NCI-H2029 treated with DMSO at 0.1 percent for 48 hours (cell line): ENCODE measurements at regions not wholly inside any gene's neighbourhood (a gene's known extent, or its start where the extent isn't known, plus 50 kb on each side); places are given as distances from the start of the nearest gene placed in this dataset.

Experiments
- DNase-seq: peaks from one replicate; lab custom pipeline; 2025; lab: John Stamatoyannopoulos, UW

GRCh38 chr1:232278925-232279324 lies 351.0 kb downstream of the SIPA1L2 start:
- DNase-seq = no peak

- no peak for DNase-seq
Measured at GRCh38 chr1:232276651-232277050, 353.3 kb downstream of the SIPA1L2 start.

- DNase-seq = no peak
Measured at GRCh38 chr1:232274999-232275710, 354.8 kb downstream of the SIPA1L2 start.

- no peak for DNase-seq
Measured at GRCh38 chr1:232274236-232274855, 355.6 kb downstream of the SIPA1L2 start.

GRCh38 chr1:232273011-232273410 lies 356.9 kb downstream of the SIPA1L2 start:
- DNase-seq = no peak

GRCh38 chr1:232271991-232272589 lies 357.8 kb downstream of the SIPA1L2 start:
- no peak for DNase-seq

GRCh38 chr1:232271299-232271698 lies 358.6 kb downstream of the SIPA1L2 start:
- DNase-seq = no peak

GRCh38 chr1:232269988-232270387 lies 359.9 kb downstream of the SIPA1L2 start:
- no peak for DNase-seq

GRCh38 chr1:232267837-232268598 lies 361.9 kb downstream of the SIPA1L2 start:
- DNase-seq = no peak

- DNase-seq = no peak
Measured at GRCh38 chr1:232267092-232267836, 362.7 kb downstream of the SIPA1L2 start.

GRCh38 chr1:232263452-232263851 lies 366.5 kb downstream of the SIPA1L2 start:
- no peak for DNase-seq

- DNase-seq = no peak
Measured at GRCh38 chr1:232262991-232263390, 366.9 kb downstream of the SIPA1L2 start.

- DNase-seq = no peak
Measured at GRCh38 chr1:232260861-232261260, 369.1 kb downstream of the SIPA1L2 start.

- no peak for DNase-seq
Measured at GRCh38 chr1:232260045-232260444, 369.9 kb downstream of the SIPA1L2 start.

GRCh38 chr1:232259333-232259732 lies 370.6 kb downstream of the SIPA1L2 start:
- no peak for DNase-seq

- DNase-seq = no peak
Measured at GRCh38 chr1:232252546-232253118, 377.3 kb downstream of the SIPA1L2 start.

- no peak for DNase-seq
Measured at GRCh38 chr1:232250838-232251237, 379.1 kb downstream of the SIPA1L2 start.

GRCh38 chr1:232249861-232250777 lies 379.8 kb downstream of the SIPA1L2 start:
- no peak for DNase-seq

GRCh38 chr1:232249339-232249738 lies 380.6 kb downstream of the SIPA1L2 start:
- no peak for DNase-seq

- no peak for DNase-seq
Measured at GRCh38 chr1:232248276-232248820, 381.6 kb downstream of the SIPA1L2 start.
